GM23338 (cell line): ENCODE measurements at regions not wholly inside any gene's neighbourhood (a gene's known extent, or its start where the extent isn't known, plus 50 kb on each side); places are given as distances from the start of the nearest gene placed in this dataset.

ENCODE experiments used
- ATAC-seq: fragments of 200-7000 bp; cut with Tn5 transposase; 3 replicates; pipeline ENCODE4 v1.9.1; 2020
- DNase-seq: peaks from one replicate; pipeline ENCODE4 v3.0.0-alpha.2; 2015; ENCODE audit warnings: low spot score
- H2AFZ ChIP-seq: fragments of 200-600 bp; sonication (generic); 2 replicates; pipeline ENCODE4 v1.8.0; 2016; ENCODE audit warnings: antibody characterized with exemption, mild to moderate bottlenecking, moderate library complexity
- H3F3A ChIP-seq: fragments of 200-600 bp; sonication (generic); replicated peaks from 2 replicates; pipeline ENCODE4 v1.8.0; 2017; ENCODE audit warnings: antibody characterized with exemption, mixed run types, low read depth
- H3K27ac ChIP-seq: fragments of 200-600 bp; sonication (generic); 2 replicates; pipeline ENCODE4 v1.6.1; 2016; ENCODE audit warnings: low read depth
- H3K27me3 ChIP-seq: fragments of 200-600 bp; sonication (generic); 2 replicates; pipeline ENCODE4 v1.8.0; 2016; ENCODE audit warnings: mild to moderate bottlenecking, mixed run types, moderate library complexity; ENCODE audit not compliant: insufficient read depth
- H3K36me3 ChIP-seq: fragments of 200-600 bp; sonication (generic); 2 replicates; pipeline ENCODE4 v1.8.0; 2016; ENCODE audit warnings: mild to moderate bottlenecking; ENCODE audit not compliant: insufficient read depth
- H3K4me1 ChIP-seq: fragments of 200-600 bp; sonication (generic); 2 replicates; pipeline ENCODE4 v1.8.0; 2016; ENCODE audit warnings: mild to moderate bottlenecking, moderate library complexity; ENCODE audit not compliant: insufficient read depth
- H3K4me2 ChIP-seq: fragments of 200-600 bp; sonication (generic); 2 replicates; pipeline ENCODE4 v1.7.1; 2017; ENCODE audit warnings: mixed run types
- H3K4me3 ChIP-seq: fragments of 200-600 bp; sonication (generic); 2 replicates; pipeline ENCODE4 v1.6.1; 2016; ENCODE audit warnings: mixed run types
- H3K79me2 ChIP-seq: fragments of 200-600 bp; sonication (generic); replicated peaks from 2 replicates; pipeline ENCODE4 v1.8.0; 2017; ENCODE audit warnings: mild to moderate bottlenecking; ENCODE audit not compliant: insufficient read depth
- H3K9me2 ChIP-seq: fragments of 200-600 bp; sonication (generic); 2 replicates; pipeline ENCODE4 v1.8.0; 2017; ENCODE audit not compliant: insufficient read depth
- H4K20me1 ChIP-seq: fragments of 200-600 bp; sonication (generic); replicated peaks from 2 replicates; pipeline ENCODE4 v1.8.0; 2017; ENCODE audit warnings: mild to moderate bottlenecking; ENCODE audit not compliant: insufficient read depth
- H3K27ac Mint-ChIP-seq: 2 replicates; pipeline ENCODE4 v1.8.0; 2020; ENCODE audit warnings: inconsistent platforms, mild to moderate bottlenecking, moderate library complexity, mixed read lengths
- H3K27me3 Mint-ChIP-seq: 3 replicates; pipeline ENCODE4 v1.8.0; 2022; ENCODE audit warnings: low read depth, mild to moderate bottlenecking, moderate library complexity, mixed read lengths, inconsistent platforms; ENCODE audit not compliant: insufficient read depth, poor library complexity
- H3K36me3 Mint-ChIP-seq: 3 replicates; pipeline ENCODE4 v1.8.0; 2021; ENCODE audit warnings: low read depth, mild to moderate bottlenecking, inconsistent platforms, moderate library complexity, mixed read lengths
- H3K4me1 Mint-ChIP-seq: 3 replicates; pipeline ENCODE4 v1.8.0; 2020; ENCODE audit warnings: mild to moderate bottlenecking, inconsistent platforms, mixed read lengths
- H3K4me3 Mint-ChIP-seq: 3 replicates; pipeline ENCODE4 v1.8.0; 2021; ENCODE audit warnings: moderate library complexity, mild to moderate bottlenecking, inconsistent platforms, mixed read lengths
- H3K9me3 Mint-ChIP-seq: 3 replicates; pipeline ENCODE4 v1.8.0; 2020; ENCODE audit warnings: moderate library complexity, mild to moderate bottlenecking, inconsistent platforms, mixed read lengths
- CREB1 ChIP-seq: fragments of 250-450 bp; sonication (Bioruptor Pico); IDR thresholded peaks from 2 replicates; pipeline ENCODE4 v1.5.0; 2020; ENCODE audit warnings: low read depth, mild to moderate bottlenecking, moderate library complexity
- EZH2 ChIP-seq: fragments of 200-600 bp; sonication (generic); IDR thresholded peaks from one replicate; pipeline ENCODE4 v1.8.0; 2017; ENCODE audit warnings: antibody characterized with exemption, mild to moderate bottlenecking, low read depth; ENCODE audit not compliant: unreplicated experiment
- EZH2phosphoT487 ChIP-seq: fragments of 200-600 bp; sonication (generic); IDR thresholded peaks from one replicate; pipeline ENCODE4 v1.8.1; 2018; ENCODE audit warnings: antibody characterized with exemption; ENCODE audit not compliant: unreplicated experiment
- NANOG ChIP-seq: IDR thresholded peaks from 2 replicates; pipeline ENCODE4 v1.6.1; 2016; ENCODE audit warnings: antibody characterized with exemption, borderline replicate concordance
- POLR2AphosphoS5 ChIP-seq: IDR thresholded peaks from 2 replicates; pipeline ENCODE4 v1.6.1; 2016; ENCODE audit warnings: antibody characterized with exemption, low read depth
- REST ChIP-seq: IDR thresholded peaks from one replicate; pipeline ENCODE4 v1.6.1; 2018; ENCODE audit warnings: antibody characterized with exemption; ENCODE audit not compliant: unreplicated experiment
- STAT1 ChIP-seq: IDR thresholded peaks from one replicate; pipeline ENCODE4 v1.6.1; 2016; ENCODE audit warnings: antibody characterized with exemption; ENCODE audit not compliant: unreplicated experiment
- ZNF114 ChIP-seq: fragments of 250-450 bp; sonication (Bioruptor Pico); IDR thresholded peaks from 2 replicates; pipeline ENCODE4 v1.5.0; 2020; ENCODE audit warnings: mild to moderate bottlenecking, moderate library complexity
- ZNF331 ChIP-seq: fragments of 250-450 bp; sonication (Bioruptor Pico); IDR thresholded peaks from 2 replicates; pipeline ENCODE4 v1.5.0; 2020; ENCODE audit warnings: low read depth, mild to moderate bottlenecking, moderate library complexity
- ZNF462 ChIP-seq: fragments of 250-450 bp; sonication (Bioruptor Pico); IDR thresholded peaks from 2 replicates; pipeline ENCODE4 v1.5.0; 2020; ENCODE audit warnings: mild to moderate bottlenecking, moderate library complexity
- TF ChIP-seq, protein P1 (sequence below), 2 experiments: fragments of 200-600 bp in 1 of 2; sonication (generic) in 1 of 2; conservative IDR thresholded peaks; 2 replicates each; pipeline versions ENCODE4 v1.5.1 to v1.6.1; 2016 to 2017; ENCODE audit warnings: antibody characterized with exemption in 2 of 2, low read depth in 2 of 2, mild to moderate bottlenecking in 2 of 2, moderate library complexity in 1 of 2

DNA sequence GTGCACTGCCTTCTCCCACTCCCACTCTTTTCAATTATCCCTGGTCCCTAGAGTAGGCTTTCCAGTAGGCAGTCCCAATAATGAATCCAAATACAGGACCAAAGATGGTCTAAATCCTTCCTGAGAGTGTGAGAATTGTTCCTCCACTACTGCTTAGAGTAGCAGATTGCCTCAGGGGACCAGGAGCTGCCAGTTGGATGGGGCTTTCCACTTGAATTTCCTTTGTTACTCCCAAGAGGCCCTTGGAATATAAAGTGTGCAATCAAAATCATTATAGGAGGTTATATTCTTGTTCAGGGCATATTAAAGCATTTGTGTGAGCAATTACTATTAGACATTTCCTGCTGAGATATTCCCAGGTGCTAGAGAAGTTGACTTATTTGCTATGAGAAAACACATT is 156.6 kb upstream of the TLL1 start:
- no peaks in the 10 kb centered on the region for H3K27me3 Mint-ChIP-seq
- no peaks in the 10 kb centered on the region for H3K27me3 ChIP-seq
- 0 out of 3 replicates have a peak, but pooled peaks cover 3% of the 10 kb centered on the region for H3K36me3 Mint-ChIP-seq
- no peaks in the 10 kb centered on the region for H3K4me1 ChIP-seq
- no peak overlapping the region for H3K4me2 ChIP-seq
- no peak overlapping the region for H3K27ac ChIP-seq
- H3F3A ChIP-seq: no peaks in the 10 kb centered on the region
- no peaks in the 10 kb centered on the region for H4K20me1 ChIP-seq
- H2AFZ ChIP-seq: no peak overlapping the region
- no peak overlapping the region for H3K4me3 ChIP-seq
- H3K36me3 ChIP-seq: no peaks in the 10 kb centered on the region
- ATAC-seq (no peak), DNase-seq (no peak)
- H3K79me2 ChIP-seq: no peaks in the 10 kb centered on the region
- no peaks in the 10 kb centered on the region; the same call in 2 of the 3 replicates for H3K9me3 Mint-ChIP-seq
- H3K9me2 ChIP-seq: no peaks in the 10 kb centered on the region
- H3K27ac Mint-ChIP-seq: no peak overlapping the region
- peaks cover 6% of the 10 kb centered on the region; the same call in 2 of the 3 replicates for H3K4me1 Mint-ChIP-seq
- no peak overlapping the region for H3K4me3 Mint-ChIP-seq
- TF ChIP-seq ZNF331: no peak

DNA sequence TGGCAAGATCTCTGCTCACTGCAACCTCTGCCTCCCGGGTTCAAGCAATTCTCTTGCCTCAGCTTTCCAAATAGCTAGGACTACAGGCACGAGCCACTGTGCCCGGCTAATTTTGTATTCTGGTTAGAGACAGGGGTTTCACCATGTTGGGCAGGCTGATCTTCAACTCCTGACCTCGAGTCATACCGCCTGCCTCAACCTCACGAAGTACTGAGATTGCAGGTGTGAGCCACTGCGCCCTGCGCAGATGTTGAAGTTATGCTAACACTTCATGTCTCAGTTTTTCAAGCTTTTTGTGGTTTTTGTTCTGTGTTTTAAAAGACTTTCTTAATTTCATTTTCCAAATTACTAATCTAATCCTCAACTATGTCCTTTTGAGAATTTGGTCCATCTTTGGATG is 154.4 kb upstream of the TLL1 start:
- Histone ChIP-seq H2AFZ (no peak overlapping the region), H3K27me3 (no peaks in the 10 kb centered on the region), H3K36me3 (no peaks in the 10 kb centered on the region), H3K27ac (no peak overlapping the region), H4K20me1 (no peaks in the 10 kb centered on the region), H3F3A (no peaks in the 10 kb centered on the region), H3K79me2 (no peaks in the 10 kb centered on the region), H3K4me2 (no peak overlapping the region), H3K4me3 (no peak overlapping the region), H3K9me2 (no peaks in the 10 kb centered on the region), H3K4me1 (peaks cover 15% of the 10 kb centered on the region)
- H3K9me3 Mint-ChIP-seq: no peaks in the 10 kb centered on the region; the same call in 2 of the 3 replicates
- no peaks in the 10 kb centered on the region for H3K27me3 Mint-ChIP-seq
- no peak for DNase-seq
- TF ChIP-seq NANOG: no peak
- TF ChIP-seq EZH2phosphoT487: no peak
- no peak for TF ChIP-seq POLR2AphosphoS5
- TF ChIP-seq, protein P1, sequence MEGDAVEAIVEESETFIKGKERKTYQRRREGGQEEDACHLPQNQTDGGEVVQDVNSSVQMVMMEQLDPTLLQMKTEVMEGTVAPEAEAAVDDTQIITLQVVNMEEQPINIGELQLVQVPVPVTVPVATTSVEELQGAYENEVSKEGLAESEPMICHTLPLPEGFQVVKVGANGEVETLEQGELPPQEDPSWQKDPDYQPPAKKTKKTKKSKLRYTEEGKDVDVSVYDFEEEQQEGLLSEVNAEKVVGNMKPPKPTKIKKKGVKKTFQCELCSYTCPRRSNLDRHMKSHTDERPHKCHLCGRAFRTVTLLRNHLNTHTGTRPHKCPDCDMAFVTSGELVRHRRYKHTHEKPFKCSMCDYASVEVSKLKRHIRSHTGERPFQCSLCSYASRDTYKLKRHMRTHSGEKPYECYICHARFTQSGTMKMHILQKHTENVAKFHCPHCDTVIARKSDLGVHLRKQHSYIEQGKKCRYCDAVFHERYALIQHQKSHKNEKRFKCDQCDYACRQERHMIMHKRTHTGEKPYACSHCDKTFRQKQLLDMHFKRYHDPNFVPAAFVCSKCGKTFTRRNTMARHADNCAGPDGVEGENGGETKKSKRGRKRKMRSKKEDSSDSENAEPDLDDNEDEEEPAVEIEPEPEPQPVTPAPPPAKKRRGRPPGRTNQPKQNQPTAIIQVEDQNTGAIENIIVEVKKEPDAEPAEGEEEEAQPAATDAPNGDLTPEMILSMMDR (conservative IDR thresholded peaks at IDR 0.05; ENCODE audit: low read depth in 2 of 2): no peak
- TF ChIP-seq REST: no peak
- TF ChIP-seq ZNF114 (CRISPR knock-in tag): no peak
- TF ChIP-seq STAT1: no peak
- TF ChIP-seq ZNF462 (CRISPR knock-in tag): no peak
- no peak for TF ChIP-seq CREB1
- no peak for TF ChIP-seq EZH2
- peaks cover 17% of the 10 kb centered on the region for H3K4me1 Mint-ChIP-seq
- no peak overlapping the region for H3K4me3 Mint-ChIP-seq
- ATAC-seq: no peak
- H3K27ac Mint-ChIP-seq: no peak overlapping the region
- 0 out of 3 replicates have a peak, but pooled peaks cover 3% of the 10 kb centered on the region for H3K36me3 Mint-ChIP-seq
